ENCODE measurements at regions not wholly inside any gene's neighbourhood (a gene's known extent, or its start where the extent isn't known, plus 50 kb on each side); places are given as distances from the start of the nearest gene placed in this dataset.
"Not testable (repeated sequence)": the region's sequence is repeated elsewhere in the genome, so short reads cannot be mapped to it uniquely, and the experiment has no call there.

DNA sequence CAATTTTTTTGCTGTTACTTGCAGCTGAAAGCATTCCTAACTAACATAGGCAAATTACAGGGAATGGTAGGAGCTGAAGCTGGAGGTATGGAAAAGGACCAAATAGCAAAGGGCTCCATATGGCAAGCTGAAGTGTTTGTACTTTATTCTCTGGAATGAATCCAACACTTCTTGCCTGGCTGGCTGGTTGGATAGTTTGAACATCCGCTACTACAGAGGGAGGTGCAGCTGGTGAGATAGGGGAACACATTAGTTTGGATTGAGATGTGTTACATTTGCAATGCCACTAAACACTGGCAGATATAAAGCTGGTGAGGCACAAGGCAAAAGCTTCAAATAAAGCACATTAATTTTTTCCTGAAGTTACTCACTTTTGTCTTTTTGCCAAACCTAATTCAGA, 291.5 kb downstream of the SP3 start:
- no peak for DNase-seq

- DNase-seq: no peak
Observed at GRCh38 chr2:173676647-173677046, 288.5 kb downstream of the SP3 start.

GRCh38 chr2:173678186-173678585, 287.0 kb downstream of the SP3 start:
- no peak for DNase-seq

- DNase-seq: no peak
Observed at GRCh38 chr2:173680574-173680973, 284.6 kb downstream of the SP3 start.

GRCh38 chr2:173681881-173682650, 283.1 kb downstream of the SP3 start:
- no peak for DNase-seq

- DNase-seq: no peak
Observed at GRCh38 chr2:173684896-173685459, 280.2 kb downstream of the SP3 start.

- no peak for DNase-seq
Observed at GRCh38 chr2:173690349-173690748, 274.8 kb downstream of the SP3 start.

GRCh38 chr2:173692068-173692467, 273.1 kb downstream of the SP3 start:
- no peak for DNase-seq

GRCh38 chr2:173693044-173693589, 272.1 kb downstream of the SP3 start:
- DNase-seq: no peak

DNA sequence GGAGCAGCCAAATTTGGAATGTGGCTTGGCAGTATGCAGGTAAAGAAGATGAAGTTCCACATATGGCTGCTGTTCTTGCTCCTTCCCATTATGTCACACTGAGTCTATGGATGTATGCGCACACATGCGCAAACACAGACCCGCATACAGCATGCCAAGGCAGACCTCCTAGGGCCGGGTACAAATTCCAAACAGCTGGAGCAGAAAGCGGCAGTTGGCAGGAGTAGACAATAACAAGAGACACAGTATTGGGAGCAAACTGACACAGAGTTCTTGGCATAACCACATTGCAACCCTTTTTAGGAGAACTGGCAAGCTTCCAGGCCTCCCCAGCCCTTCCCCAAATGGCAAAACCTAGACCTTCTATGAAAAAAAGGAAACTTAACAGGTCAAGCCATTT, 268.9 kb downstream of the SP3 start:
- DNase-seq: no peak

DNA sequence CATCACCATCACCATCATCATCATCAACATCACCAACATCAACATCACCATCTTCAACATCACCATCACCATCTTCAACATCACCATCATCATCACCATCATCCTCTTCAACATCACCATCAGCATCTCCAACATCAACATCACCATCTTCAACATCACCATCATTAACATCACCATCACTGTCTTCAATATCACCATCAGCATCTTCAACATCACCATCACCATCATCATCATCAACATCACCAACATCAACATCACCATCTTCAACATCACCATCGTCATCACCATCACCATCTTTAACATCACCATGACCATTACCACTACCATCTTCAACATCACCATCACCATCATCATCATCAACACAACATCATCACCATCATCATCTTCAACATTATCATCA, 267.2 kb downstream of the SP3 start:
- no peak for DNase-seq

DNA sequence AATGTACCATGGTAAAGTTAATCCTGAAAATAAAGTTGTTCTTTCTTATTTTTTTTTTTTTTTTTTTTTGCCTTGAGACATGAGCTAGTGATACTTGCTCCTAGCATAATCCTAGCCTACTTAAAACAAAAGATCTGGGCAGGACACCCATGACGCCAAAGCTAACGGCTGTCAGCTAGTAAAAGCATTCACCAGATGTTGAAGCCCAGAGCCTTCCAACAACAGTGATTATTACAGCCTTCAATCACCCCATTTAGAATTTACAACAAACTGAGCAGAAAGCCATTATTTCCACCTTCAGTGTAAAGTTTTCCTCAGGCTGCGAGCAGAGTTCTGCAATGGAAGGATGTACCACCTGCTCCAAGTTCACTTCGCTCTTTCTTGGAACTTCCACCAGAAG, 259.5 kb downstream of the SP3 start:
- DNase-seq: no peak

- no peak for DNase-seq
Observed at GRCh38 chr2:173706936-173707335, 258.2 kb downstream of the SP3 start.

DNA sequence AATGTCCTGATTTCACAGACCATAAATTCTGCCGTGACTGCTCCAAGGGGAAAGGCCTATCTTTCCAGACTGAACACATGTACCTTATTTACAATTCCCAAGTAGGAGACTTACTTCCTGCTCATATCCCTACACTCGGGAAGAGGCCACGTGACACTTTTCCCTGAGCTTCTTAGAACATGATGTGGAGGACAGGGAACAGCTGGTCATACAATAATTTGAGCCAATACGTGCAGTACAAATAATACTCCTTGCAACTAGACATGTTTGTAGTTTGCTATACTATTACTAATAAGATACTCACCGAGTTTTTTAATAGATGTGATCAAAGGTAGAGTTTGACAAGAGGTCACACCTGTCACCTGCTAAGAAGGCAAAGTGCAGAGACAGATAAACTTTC, 256.4 kb downstream of the SP3 start:
- DNase-seq: no peak

DNA sequence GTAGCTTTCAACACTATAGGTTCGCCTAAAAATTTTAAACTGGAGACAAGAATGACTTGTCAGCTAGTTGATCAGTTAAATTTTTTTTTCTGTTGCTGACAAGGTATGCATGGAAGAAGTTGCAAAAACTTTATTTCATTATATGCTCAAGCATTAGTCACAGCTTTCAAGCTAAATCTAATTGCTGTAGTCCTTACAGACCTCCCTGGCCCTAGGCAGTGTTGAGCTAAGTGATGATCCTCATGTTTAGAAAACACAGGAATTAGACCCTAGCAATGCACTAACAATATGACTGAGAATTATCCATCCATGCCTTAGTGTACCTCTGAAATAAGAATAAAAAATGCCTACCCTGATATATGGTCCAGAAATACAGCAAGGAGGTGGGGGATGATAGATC, 253.4 kb downstream of the SP3 start:
- DNase-seq: no peak

DNA sequence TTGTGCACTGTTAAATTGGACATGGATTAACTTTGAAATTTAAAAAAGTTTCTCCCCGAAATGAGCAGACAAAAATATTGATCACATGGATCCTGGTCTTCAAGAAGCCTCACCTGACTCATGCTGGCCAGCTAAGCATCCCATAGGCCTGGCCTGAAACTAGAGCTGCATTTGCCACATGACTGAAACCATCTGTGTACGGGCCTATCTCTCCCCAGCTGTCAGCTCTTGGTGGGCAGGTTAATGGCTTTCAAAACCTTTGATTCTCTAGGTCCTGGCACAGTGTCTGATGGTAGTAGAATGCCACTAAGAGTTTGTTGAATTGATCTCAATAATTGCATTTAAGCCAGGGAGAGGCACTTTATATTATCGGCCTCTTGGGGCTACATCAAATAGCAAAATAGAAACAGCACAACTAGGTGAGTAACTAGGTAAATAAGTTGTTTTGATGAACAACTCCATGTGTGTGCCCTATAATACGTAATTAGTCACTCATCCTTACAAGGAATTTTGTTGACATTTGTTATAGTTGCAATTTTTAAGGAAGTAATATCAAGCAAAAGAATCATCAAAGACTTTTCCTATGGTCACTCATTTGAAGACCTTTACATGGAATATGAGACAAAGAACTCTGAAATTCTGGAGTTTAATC, 251.1 kb downstream of the SP3 start:
- DNase-seq: no peak

- DNase-seq: no peak
Observed at GRCh38 chr2:173715441-173715840, 249.7 kb downstream of the SP3 start.

GRCh38 chr2:173716458-173717052, 248.6 kb downstream of the SP3 start:
- DNase-seq: no peak

DNA sequence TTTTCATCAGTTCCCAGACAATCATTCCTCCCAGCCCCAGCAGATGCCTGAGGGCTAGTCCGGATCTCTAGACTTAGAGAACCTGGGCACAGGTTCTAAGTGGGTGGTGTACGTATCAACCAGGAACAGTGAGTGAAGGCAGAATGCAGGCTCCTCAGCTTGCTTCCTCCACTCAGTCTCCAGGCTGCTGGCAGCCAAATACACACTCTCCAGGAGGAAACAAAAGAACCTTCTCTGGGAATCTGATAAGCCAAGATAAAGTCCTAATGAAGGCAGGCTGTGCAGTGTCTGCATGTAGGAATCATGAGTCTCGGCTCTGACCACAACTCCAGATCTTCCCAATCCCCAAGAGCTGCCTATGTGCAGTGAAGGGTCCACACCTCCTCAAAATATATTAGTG, 245.7 kb downstream of the SP3 start:
- DNase-seq: no peak

- DNase-seq: no peak
Observed at GRCh38 chr2:173720306-173720705, 244.9 kb downstream of the SP3 start.

DNA sequence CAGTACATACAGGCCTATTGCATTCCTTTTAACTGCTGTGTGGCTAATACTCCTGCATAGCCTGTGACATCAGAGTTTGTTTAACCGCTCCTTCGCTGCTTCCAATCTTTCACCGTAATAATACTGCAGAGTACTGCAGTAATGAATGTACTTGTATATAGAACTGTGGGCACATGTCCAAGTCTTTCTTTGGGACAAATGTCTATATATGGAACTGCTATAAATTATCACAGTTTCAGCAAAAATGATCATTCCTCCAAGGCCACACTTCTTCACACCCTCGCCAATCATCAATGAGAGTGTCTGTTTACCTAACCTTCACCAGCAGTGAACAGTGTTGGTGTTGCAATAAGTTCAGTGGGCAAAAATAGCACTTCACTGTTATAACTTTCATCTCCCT, 230.4 kb downstream of the SP3 start:
- DNase-seq: no peak

- not testable (repeated sequence) for DNase-seq
Observed at GRCh38 chr2:173737954-173738575, 227.1 kb downstream of the SP3 start.

- DNase-seq: no peak
Observed at GRCh38 chr2:173739006-173739405, 226.2 kb downstream of the SP3 start.

All from activated CD4-positive, alpha-beta T cell treated with anti-CD3 and anti-CD28 coated beads for 48 hours (primary cell).